Endothelial cell (in vitro differentiated cells): ENCODE measurements at regions not wholly inside any gene's neighbourhood (a gene's known extent, or its start where the extent isn't known, plus 50 kb on each side); places are given as distances from the start of the nearest gene placed in this dataset.

Experiments used
- DNase-seq: peaks from one replicate; pipeline ENCODE4 v3.0.0; 2021; ENCODE audit warnings: low spot score
- H3K27ac Mint-ChIP-seq: one replicate; pipeline ENCODE4 v1.8.0; 2021; ENCODE audit warnings: mixed read lengths, inconsistent platforms; ENCODE audit not compliant: unreplicated experiment
- H3K27me3 Mint-ChIP-seq: one replicate; pipeline ENCODE4 v1.8.0; 2021; ENCODE audit warnings: mild to moderate bottlenecking, moderate library complexity, mixed read lengths, inconsistent platforms; ENCODE audit not compliant: unreplicated experiment
- H3K36me3 Mint-ChIP-seq: one replicate; pipeline ENCODE4 v1.8.0; 2021; ENCODE audit warnings: mild to moderate bottlenecking, low read depth, mixed read lengths, inconsistent platforms; ENCODE audit not compliant: unreplicated experiment
- H3K4me1 Mint-ChIP-seq: one replicate; pipeline ENCODE4 v1.8.0; 2021; ENCODE audit warnings: mild to moderate bottlenecking, mixed read lengths, inconsistent platforms; ENCODE audit not compliant: unreplicated experiment
- H3K4me3 Mint-ChIP-seq: one replicate; pipeline ENCODE4 v1.8.0; 2021; ENCODE audit warnings: mild to moderate bottlenecking, mixed read lengths, inconsistent platforms; ENCODE audit not compliant: unreplicated experiment
- H3K9me3 Mint-ChIP-seq: one replicate; pipeline ENCODE4 v1.8.0; 2021; ENCODE audit warnings: mixed read lengths, inconsistent platforms; ENCODE audit not compliant: unreplicated experiment
- CTCF ChIP-seq: fragments of 200-600 bp; sonication (generic); IDR thresholded peaks from one replicate; pipeline ENCODE4 v1.5.0; 2021; ENCODE audit warnings: antibody characterized with exemption; ENCODE audit not compliant: unreplicated experiment

GRCh38 chr1:90200646-90201205, 205.8 kb downstream of the ZNF326 start:
- DNase-seq: no peak
- H3K36me3 Mint-ChIP-seq: no peaks in the 10 kb centered on the region
- no peak overlapping the region for H3K4me3 Mint-ChIP-seq
- H3K27ac Mint-ChIP-seq: no peak overlapping the region
- no peaks in the 10 kb centered on the region for H3K27me3 Mint-ChIP-seq
- H3K9me3 Mint-ChIP-seq: no peaks in the 10 kb centered on the region
- peaks cover 8% of the 10 kb centered on the region for H3K4me1 Mint-ChIP-seq
- TF ChIP-seq CTCF: no peak

- no peaks in the 10 kb centered on the region for H3K9me3 Mint-ChIP-seq
- H3K4me3 Mint-ChIP-seq: no peak overlapping the region
- no peak for TF ChIP-seq CTCF
- no peak for DNase-seq
- H3K27ac Mint-ChIP-seq: no peak overlapping the region
- H3K36me3 Mint-ChIP-seq: no peaks in the 10 kb centered on the region
- no peaks in the 10 kb centered on the region for H3K27me3 Mint-ChIP-seq
- peaks cover 8% of the 10 kb centered on the region for H3K4me1 Mint-ChIP-seq
Observed at GRCh38 chr1:90198616-90199332, 203.9 kb downstream of the ZNF326 start.

- Mint-ChIP-seq H3K27ac (no peak overlapping the region), H3K4me1 (no peaks in the 10 kb centered on the region), H3K9me3 (no peaks in the 10 kb centered on the region), H3K36me3 (no peaks in the 10 kb centered on the region), H3K4me3 (no peak overlapping the region), H3K27me3 (no peaks in the 10 kb centered on the region)
- no peak for TF ChIP-seq CTCF
- no peak for DNase-seq
Observed at GRCh38 chr1:90193116-90193515, 198.2 kb downstream of the ZNF326 start.

GRCh38 chr1:90192408-90192807, 197.5 kb downstream of the ZNF326 start:
- Mint-ChIP-seq H3K27me3 (no peaks in the 10 kb centered on the region), H3K4me3 (no peak overlapping the region), H3K4me1 (no peaks in the 10 kb centered on the region), H3K36me3 (no peaks in the 10 kb centered on the region), H3K9me3 (no peaks in the 10 kb centered on the region), H3K27ac (no peak overlapping the region)
- TF ChIP-seq CTCF: no peak
- DNase-seq: no peak

GRCh38 chr1:90190523-90190922, 195.6 kb downstream of the ZNF326 start:
- Mint-ChIP-seq H3K4me1 (no peaks in the 10 kb centered on the region), H3K27ac (no peak overlapping the region), H3K36me3 (no peaks in the 10 kb centered on the region), H3K9me3 (no peaks in the 10 kb centered on the region), H3K27me3 (no peaks in the 10 kb centered on the region), H3K4me3 (no peak overlapping the region)
- TF ChIP-seq CTCF: no peak
- DNase-seq: no peak
